Omental fat pad (tissue), 3 donors: ENCODE measurements at regions not wholly inside any gene's neighbourhood (a gene's known extent, or its start where the extent isn't known, plus 50 kb on each side); places are given as distances from the start of the nearest gene placed in this dataset.

Experiments
- ATAC-seq: fragments of 150-250 bp; one replicate; pipeline ENCODE4 v1.9.1; 2016; ENCODE audit warnings: mild to moderate bottlenecking, moderate library complexity; ENCODE audit not compliant: low FRiP score
- DNase-seq: peaks from one replicate; pipeline ENCODE4 v3.0.0-alpha.2; 2019; ENCODE audit warnings: low spot score
- CTCF ChIP-seq, 3 donors: fragments of 450-650 bp; IDR thresholded peaks; one replicate each; pipeline ENCODE4 v1.5.1; 2016 to 2017; ENCODE audit warnings: antibody characterized with exemption in 3 of 3, mild to moderate bottlenecking in 3 of 3, moderate library complexity in 2 of 3

- ATAC-seq (no peak), DNase-seq (no peak)
- no peak for TF ChIP-seq CTCF (IDR thresholded peaks at IDR 0.05)
Observed at GRCh38 chr5:67474597-67475238, 278.1 kb upstream of the CD180 start.

- no peak for TF ChIP-seq CTCF (IDR thresholded peaks at IDR 0.05)
- DNase-seq = no peak
- ATAC-seq = no peak
Observed at GRCh38 chr5:67467110-67467509, 270.5 kb upstream of the CD180 start.

- DNase-seq (no peak), ATAC-seq (no peak)
- no peak for TF ChIP-seq CTCF (IDR thresholded peaks at IDR 0.05)
Observed at GRCh38 chr5:67465537-67466207, 269.1 kb upstream of the CD180 start.

GRCh38 chr5:67462147-67462546 lies 265.5 kb upstream of the CD180 start:
- TF ChIP-seq CTCF (IDR thresholded peaks at IDR 0.05) = no peak
- no peak for ATAC-seq
- no peak for DNase-seq

- ATAC-seq (no peak), DNase-seq (no peak)
- no peak for TF ChIP-seq CTCF (IDR thresholded peaks at IDR 0.05)
Observed at GRCh38 chr5:67459253-67459652, 262.7 kb upstream of the CD180 start.

- no peak for DNase-seq
- no peak for TF ChIP-seq CTCF (IDR thresholded peaks at IDR 0.05)
- no peak for ATAC-seq
Observed at GRCh38 chr5:67455970-67456369, 259.4 kb upstream of the CD180 start.

- ATAC-seq (no peak), DNase-seq (no peak)
- no peak for TF ChIP-seq CTCF (IDR thresholded peaks at IDR 0.05)
Observed at GRCh38 chr5:67454957-67455561, 258.5 kb upstream of the CD180 start.
